Heart left ventricle (tissue), 13 donors: ENCODE measurements at regions not wholly inside any gene's neighbourhood (a gene's known extent, or its start where the extent isn't known, plus 50 kb on each side); places are given as distances from the start of the nearest gene placed in this dataset.

Experiments used
- CTCF ChIP-seq, 12 donors: fragments of 200-600 bp; sonication (generic) in 4 of 12; IDR thresholded peaks; one replicate each; pipeline versions ENCODE4 v1.5.0 to v1.8.0; 2018 to 2022; ENCODE audit warnings: antibody characterized with exemption in 12 of 12, mild to moderate bottlenecking in 5 of 12
- POLR2A ChIP-seq, 2 donors: fragments of 450-650 bp; IDR thresholded peaks; one replicate each; pipeline ENCODE4 v1.6.1; 2017; ENCODE audit warnings: antibody characterized with exemption in 2 of 2, mild to moderate bottlenecking in 2 of 2, moderate library complexity in 2 of 2
- donor health status: ischemic (EF 13 %, LVEDD 7.1; RV severe dilation, severe dysfunction).
- donor health status: DM: no; HTN: yes; CAD: no.
- donor health status: DM: no; HTN: no; CAD: no.
- donor health status: ischemic (EF 25% LVEDD 6.9; RV normal size, moderate dysfunction).
- donor health status: ischemic (EF 25% LVEDD 5.7; RV mildly dilated, moderate dysfunction).
- donor health status: ischemic (EF 35%, LVEDD 5.7; RV mildly dilated, moderate dysfunction).
- donor health status: nonischemic (EF 11% LVEDD 7.7; RV severe dilation, severe dysfunction).
- donor health status: DM: yes; HTN: yes; CAD: no.
- donor health status: PGD.
- donor health status: ischemic (EF 29% LVEDD 5.4; RV normal size, mild dysfunction).
- donor health status: nonischemic (EF 23%, LVEDD 6.1; RV moderate dilation, normal function).

GRCh38 chr2:181839811-181840210 is 51.7 kb upstream of the ITPRID2 start:
- TF ChIP-seq CTCF (IDR thresholded peaks at IDR 0.05) (no peak), POLR2A (IDR thresholded peaks at IDR 0.05) (no peak)
